ENCODE measurements at regions not wholly inside any gene's neighbourhood (a gene's known extent, or its start where the extent isn't known, plus 50 kb on each side); places are given as distances from the start of the nearest gene placed in this dataset.

DNA sequence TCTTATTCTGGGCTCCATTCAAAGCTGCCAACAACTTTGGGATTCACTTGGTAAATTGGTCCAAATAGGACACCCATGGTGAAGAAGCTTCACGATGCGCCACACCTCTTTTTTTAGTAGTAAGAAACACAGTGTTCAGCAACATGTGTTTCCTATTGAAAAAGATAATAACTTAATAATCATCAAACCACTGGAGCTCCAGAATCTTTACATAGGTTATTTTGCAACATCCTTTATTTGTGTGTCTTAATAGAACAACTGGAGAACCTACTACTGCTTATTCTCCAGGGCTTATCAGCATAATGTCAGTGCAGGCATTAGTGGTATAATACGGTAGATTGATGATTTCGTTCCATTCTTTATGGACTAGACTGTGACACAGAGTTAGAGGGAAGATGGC lies 63.3 kb upstream of the DAPK1 start:
- no peak for TF ChIP-seq TAF1 (IDR thresholded peaks at IDR 0.05; ENCODE audit: borderline replicate concordance, insufficient read depth, low read length)
- TF ChIP-seq POLR2AphosphoS5 (IDR thresholded peaks at IDR 0.05; ENCODE audit: low read depth, low read length), result no peak
- no peak for TF ChIP-seq REST (IDR thresholded peaks at IDR 0.05; ENCODE audit: insufficient read depth in 1 of 2, low read depth in 2 of 2, low read length in 2 of 2)
- TF ChIP-seq SIN3A (IDR thresholded peaks at IDR 0.05; ENCODE audit: borderline replicate concordance, insufficient read depth, low read length), result no peak
- TF ChIP-seq FOXP2 (optimal IDR thresholded peaks at IDR 0.05; ENCODE audit: borderline replicate concordance, extremely low read depth, extremely low read length, insufficient read depth), result no peak

All from PFSK-1 (cell line).